IPS-NIHi11 (cell line): ENCODE measurements at regions not wholly inside any gene's neighbourhood (a gene's known extent, or its start where the extent isn't known, plus 50 kb on each side); places are given as distances from the start of the nearest gene placed in this dataset.
"Not testable (repeated sequence)": the region's sequence is repeated elsewhere in the genome, so short reads cannot be mapped to it uniquely, and the experiment has no call there.

ENCODE experiments used
- DNase-seq: peaks from one replicate; pipeline ENCODE4 v3.0.0; 2012; ENCODE audit warnings: mixed read lengths, low spot score

- no peak for DNase-seq
These were observed 184.7 kb downstream of the C9orf50 start for GRCh38 chr9:129435988-129436717.

- no peak for DNase-seq
These were observed 185.6 kb downstream of the C9orf50 start for GRCh38 chr9:129435291-129435690.

- no peak for DNase-seq
These were observed 186.7 kb downstream of the C9orf50 start for GRCh38 chr9:129434187-129434586.

GRCh38 chr9:129432297-129433154, 188.4 kb downstream of the C9orf50 start:
- DNase-seq, result no peak

- DNase-seq, result no peak
These were observed 189.8 kb downstream of the C9orf50 start for GRCh38 chr9:129430940-129431643.

- no peak for DNase-seq
These were observed 191.9 kb downstream of the C9orf50 start for GRCh38 chr9:129428864-129429577.

- no peak for DNase-seq
These were observed 193.8 kb downstream of the C9orf50 start for GRCh38 chr9:129427149-129427548.

- DNase-seq, result not testable (repeated sequence)
These were observed 197.1 kb downstream of the C9orf50 start for GRCh38 chr9:129423755-129424154.

GRCh38 chr9:129423216-129423615, 197.7 kb downstream of the C9orf50 start:
- no peak for DNase-seq

- no peak for DNase-seq
These were observed 198.1 kb downstream of the C9orf50 start for GRCh38 chr9:129422843-129423192.

- DNase-seq, result no peak
These were observed 198.7 kb downstream of the C9orf50 start for GRCh38 chr9:129422032-129422842.

GRCh38 chr9:129421371-129421770, 199.5 kb downstream of the C9orf50 start:
- no peak for DNase-seq

- no peak for DNase-seq
These were observed 200.2 kb downstream of the C9orf50 start for GRCh38 chr9:129420721-129421120.

- DNase-seq, result no peak
These were observed 201.5 kb downstream of the C9orf50 start for GRCh38 chr9:129419382-129419899.

- no peak for DNase-seq
These were observed 202.4 kb downstream of the C9orf50 start for GRCh38 chr9:129418451-129418850.

GRCh38 chr9:129416821-129417539, 203.9 kb downstream of the C9orf50 start:
- DNase-seq, result no peak

- no peak for DNase-seq
These were observed 204.8 kb downstream of the C9orf50 start for GRCh38 chr9:129415942-129416651.

GRCh38 chr9:129414993-129415941, 205.6 kb downstream of the C9orf50 start:
- DNase-seq, result no peak
